ENCODE measurements at regions not wholly inside any gene's neighbourhood (a gene's known extent, or its start where the extent isn't known, plus 50 kb on each side); places are given as distances from the start of the nearest gene placed in this dataset.

GRCh38 chr1:87575528-87575927, 246.8 kb downstream of the LMO4 start:
- H3K27ac ChIP-seq, result no peak overlapping the region
- H3K36me3 ChIP-seq, result no peaks in the 10 kb centered on the region
- intact Hi-C loops (cut with DNase I), result no loop called here
- no peaks in the 10 kb centered on the region for H3K9me3 ChIP-seq
- no peaks in the 10 kb centered on the region for H3K27me3 ChIP-seq
- no peak overlapping the region for H3K4me3 ChIP-seq
- no peak for TF ChIP-seq POLR2AphosphoS5 (IDR thresholded peaks at IDR 0.05; ENCODE audit: insufficient read depth in 1 of 2, low read depth in 1 of 2)
- no peak for TF ChIP-seq POLR2A (IDR thresholded peaks at IDR 0.05)
- TF ChIP-seq CTCF (IDR thresholded peaks at IDR 0.05), result no peak
- DNase-seq (ENCODE audit: extremely low spot score in 2 of 2), result no peak
- no peaks in the 10 kb centered on the region for H3K4me1 ChIP-seq

- Histone ChIP-seq H3K9me3 (no peaks in the 10 kb centered on the region), H3K27me3 (no peaks in the 10 kb centered on the region), H3K4me3 (no peak overlapping the region), H3K36me3 (no peaks in the 10 kb centered on the region), H3K27ac (no peak overlapping the region), H3K4me1 (no peaks in the 10 kb centered on the region)
- no peak for DNase-seq (ENCODE audit: extremely low spot score in 2 of 2)
- intact Hi-C loops (cut with DNase I), result no loop called here
- TF ChIP-seq CTCF (IDR thresholded peaks at IDR 0.05), result no peak
- TF ChIP-seq POLR2A (IDR thresholded peaks at IDR 0.05), result no peak
- TF ChIP-seq POLR2AphosphoS5 (IDR thresholded peaks at IDR 0.05; ENCODE audit: insufficient read depth in 1 of 2, low read depth in 1 of 2), result no peak
Observed at GRCh38 chr1:87578464-87578863, 249.8 kb downstream of the LMO4 start.

- intact Hi-C loops (cut with DNase I), result no loop called here
- Histone ChIP-seq H3K4me1 (peaks cover 8% of the 10 kb centered on the region), H3K9me3 (no peaks in the 10 kb centered on the region), H3K4me3 (no peak overlapping the region), H3K27me3 (no peaks in the 10 kb centered on the region), H3K27ac (no peak overlapping the region), H3K36me3 (no peaks in the 10 kb centered on the region)
- TF ChIP-seq POLR2AphosphoS5 (IDR thresholded peaks at IDR 0.05; ENCODE audit: insufficient read depth in 1 of 2, low read depth in 1 of 2), result no peak
- no peak for TF ChIP-seq POLR2A (IDR thresholded peaks at IDR 0.05)
- TF ChIP-seq CTCF (IDR thresholded peaks at IDR 0.05), result no peak
- DNase-seq (ENCODE audit: extremely low spot score in 2 of 2), result no peak
Observed at GRCh38 chr1:87583459-87583858, 254.8 kb downstream of the LMO4 start.

DNA sequence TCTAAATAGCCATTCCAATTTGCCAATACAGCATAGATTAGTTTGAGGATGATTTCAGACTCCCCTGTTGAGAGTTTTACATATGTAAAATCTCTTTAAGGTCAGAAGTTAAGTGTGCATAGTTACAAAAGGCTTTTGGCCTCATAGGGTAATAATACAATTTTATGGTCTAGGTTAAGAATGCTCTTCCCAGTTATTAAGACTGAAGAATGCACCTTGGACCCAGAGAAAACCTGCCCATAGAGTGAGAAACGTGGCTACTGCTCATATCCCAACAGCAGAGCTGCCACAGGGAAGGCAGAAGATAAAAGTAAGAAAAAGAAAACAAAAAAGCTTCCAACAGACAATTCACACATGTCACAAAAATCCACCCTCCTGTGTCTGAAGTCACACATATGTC, 255.9 kb downstream of the LMO4 start:
- DNase-seq (ENCODE audit: extremely low spot score in 2 of 2), result no peak
- Histone ChIP-seq H3K4me1 (peaks cover 8% of the 10 kb centered on the region), H3K27me3 (no peaks in the 10 kb centered on the region), H3K27ac (no peak overlapping the region), H3K4me3 (no peak overlapping the region), H3K36me3 (no peaks in the 10 kb centered on the region), H3K9me3 (no peaks in the 10 kb centered on the region)
- intact Hi-C loops (cut with DNase I), result no loop called here
- TF ChIP-seq POLR2AphosphoS5 (IDR thresholded peaks at IDR 0.05; ENCODE audit: insufficient read depth in 1 of 2, low read depth in 1 of 2) (no peak), CTCF (IDR thresholded peaks at IDR 0.05) (no peak)

- Histone ChIP-seq H3K36me3 (no peaks in the 10 kb centered on the region), H3K27ac (no peak overlapping the region), H3K27me3 (no peaks in the 10 kb centered on the region), H3K4me1 (peaks cover 8% of the 10 kb centered on the region), H3K4me3 (no peak overlapping the region), H3K9me3 (no peaks in the 10 kb centered on the region)
- no peak for TF ChIP-seq POLR2A (IDR thresholded peaks at IDR 0.05)
- TF ChIP-seq CTCF (IDR thresholded peaks at IDR 0.05), result no peak
- TF ChIP-seq POLR2AphosphoS5 (IDR thresholded peaks at IDR 0.05; ENCODE audit: insufficient read depth in 1 of 2, low read depth in 1 of 2), result no peak
- intact Hi-C loops (cut with DNase I), result no loop called here
- no peak for DNase-seq (ENCODE audit: extremely low spot score in 2 of 2)
Observed at GRCh38 chr1:87586501-87586900, 257.8 kb downstream of the LMO4 start.
